ENCODE measurements at regions not wholly inside any gene's neighbourhood (a gene's known extent, or its start where the extent isn't known, plus 50 kb on each side); places are given as distances from the start of the nearest gene placed in this dataset.

- TF ChIP-seq CTCF (IDR thresholded peaks at IDR 0.05; ENCODE audit: low read depth, low read length): no peak
Observed at GRCh38 chr5:75002271-75002670, 50.1 kb downstream of the GCNT4 start.

GRCh38 chr5:74995926-74996325 is 56.4 kb downstream of the GCNT4 start:
- H3K4me3 ChIP-seq (ENCODE audit: low read depth, low read length): no peak overlapping the region
- TF ChIP-seq CTCF (IDR thresholded peaks at IDR 0.05; ENCODE audit: low read depth, low read length): no peak

More at GRCh38 chr5:75002271-75002670, 50.1 kb downstream of the GCNT4 start:
- H3K4me3 ChIP-seq (ENCODE audit: low read depth, low read length): no peak overlapping the region

- no peak for TF ChIP-seq CTCF (IDR thresholded peaks at IDR 0.05; ENCODE audit: low read depth, low read length)
- H3K4me3 ChIP-seq (ENCODE audit: low read depth, low read length): no peak overlapping the region
Observed at GRCh38 chr5:74994826-74995225, 57.5 kb downstream of the GCNT4 start.

- TF ChIP-seq CTCF (IDR thresholded peaks at IDR 0.05; ENCODE audit: low read depth, low read length): no peak
- no peak overlapping the region for H3K4me3 ChIP-seq (ENCODE audit: low read depth, low read length)
Observed at GRCh38 chr5:74993743-74994142, 58.6 kb downstream of the GCNT4 start.

GRCh38 chr5:74992791-74993190 is 59.6 kb downstream of the GCNT4 start:
- H3K4me3 ChIP-seq (ENCODE audit: low read depth, low read length): no peak overlapping the region
- no peak for TF ChIP-seq CTCF (IDR thresholded peaks at IDR 0.05; ENCODE audit: low read depth, low read length)

GRCh38 chr5:74991522-74991921 is 60.8 kb downstream of the GCNT4 start:
- no peak overlapping the region for H3K4me3 ChIP-seq (ENCODE audit: low read depth, low read length)
- no peak for TF ChIP-seq CTCF (IDR thresholded peaks at IDR 0.05; ENCODE audit: low read depth, low read length)

- no peak overlapping the region for H3K4me3 ChIP-seq (ENCODE audit: low read depth, low read length)
- no peak for TF ChIP-seq CTCF (IDR thresholded peaks at IDR 0.05; ENCODE audit: low read depth, low read length)
Observed at GRCh38 chr5:74990194-74990593, 62.2 kb downstream of the GCNT4 start.
